ENCODE measurements at regions not wholly inside any gene's neighbourhood (a gene's known extent, or its start where the extent isn't known, plus 50 kb on each side); places are given as distances from the start of the nearest gene placed in this dataset.

DNA sequence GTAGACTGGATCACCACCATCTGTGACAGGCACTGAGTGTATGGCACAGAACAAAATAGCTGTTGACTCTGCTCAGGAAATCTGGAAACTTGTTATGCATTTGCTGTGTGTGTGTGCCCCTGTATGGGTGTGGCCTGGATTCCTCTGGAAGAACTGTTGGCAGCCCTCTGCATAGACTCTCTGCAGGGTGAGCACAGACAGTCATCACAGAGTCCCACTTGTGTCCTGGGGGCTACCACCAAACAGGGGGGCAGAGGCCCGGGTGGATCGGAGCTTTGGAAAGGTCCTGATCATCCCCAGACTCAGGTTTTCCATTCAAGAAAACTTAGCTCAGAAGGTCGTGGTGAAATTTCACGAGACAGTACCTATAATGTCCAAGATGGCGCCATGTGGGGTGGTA lies 258.6 kb downstream of the SOX11 start:
- Histone ChIP-seq H3K27me3 (no peaks in the 10 kb centered on the region), H3K36me3 (no peaks in the 10 kb centered on the region), H3K4me3 (no peak overlapping the region), H3K9me3 (no peaks in the 10 kb centered on the region), H3K4me1 (no peaks in the 10 kb centered on the region), H3K27ac (no peak overlapping the region)
- WGBS: 75% methylated on average over 5 of the region's 5 CpGs
- no peak for TF ChIP-seq EP300 (IDR thresholded peaks at IDR 0.05)
- TF ChIP-seq POLR2A (IDR thresholded peaks at IDR 0.05): no peak
- no peak for TF ChIP-seq CTCF (IDR thresholded peaks at IDR 0.05)
- TF ChIP-seq POLR2AphosphoS5 (IDR thresholded peaks at IDR 0.05): no peak
- DNase-seq (ENCODE audit: low spot score in 2 of 2): no peak

GRCh38 chr2:5951471-5951870 lies 259.3 kb downstream of the SOX11 start:
- Histone ChIP-seq H3K4me1 (no peaks in the 10 kb centered on the region), H3K9me3 (no peaks in the 10 kb centered on the region), H3K27ac (no peak overlapping the region), H3K4me3 (no peak overlapping the region), H3K27me3 (no peaks in the 10 kb centered on the region), H3K36me3 (no peaks in the 10 kb centered on the region)
- no peak for DNase-seq (ENCODE audit: low spot score in 2 of 2)
- TF ChIP-seq CTCF (IDR thresholded peaks at IDR 0.05) (no peak), POLR2AphosphoS5 (IDR thresholded peaks at IDR 0.05) (no peak), POLR2A (IDR thresholded peaks at IDR 0.05) (no peak), EP300 (IDR thresholded peaks at IDR 0.05) (no peak)
- 83% methylated on average over 1 of the region's 1 CpG for WGBS

DNA sequence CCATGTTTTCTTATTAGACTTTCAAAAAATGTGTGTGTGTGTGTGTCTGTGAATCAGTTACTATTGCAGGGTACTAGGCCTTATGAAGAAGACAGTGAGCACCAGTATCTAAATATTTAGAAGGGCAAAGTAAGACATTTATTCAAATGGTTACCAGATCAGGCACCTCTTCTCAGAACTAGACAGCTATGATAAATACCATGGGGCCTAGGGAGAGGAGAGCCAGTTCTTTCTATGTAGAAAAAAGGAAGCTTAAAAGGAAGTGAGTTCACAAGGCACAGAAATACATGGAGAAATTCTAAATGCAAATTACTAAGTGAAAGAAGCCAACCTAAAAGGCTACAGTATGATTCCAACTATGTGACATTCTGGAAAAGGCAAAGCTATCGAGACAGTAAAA lies 261.3 kb downstream of the SOX11 start:
- 63% methylated on average over 1 of the region's 1 CpG for WGBS
- Histone ChIP-seq H3K4me3 (no peak overlapping the region), H3K36me3 (no peaks in the 10 kb centered on the region), H3K27ac (no peak overlapping the region), H3K4me1 (no peaks in the 10 kb centered on the region), H3K9me3 (no peaks in the 10 kb centered on the region), H3K27me3 (no peaks in the 10 kb centered on the region)
- DNase-seq (ENCODE audit: low spot score in 2 of 2): no peak
- no peak for TF ChIP-seq POLR2AphosphoS5 (IDR thresholded peaks at IDR 0.05)
- TF ChIP-seq EP300 (IDR thresholded peaks at IDR 0.05): no peak
- no peak for TF ChIP-seq CTCF (IDR thresholded peaks at IDR 0.05)
- no peak for TF ChIP-seq POLR2A (IDR thresholded peaks at IDR 0.05)

- no peaks in the 10 kb centered on the region for H3K36me3 ChIP-seq
- no peak overlapping the region for H3K27ac ChIP-seq
- no peak for TF ChIP-seq POLR2AphosphoS5 (IDR thresholded peaks at IDR 0.05)
- no peak for TF ChIP-seq CTCF (IDR thresholded peaks at IDR 0.05)
- no peak for TF ChIP-seq POLR2A (IDR thresholded peaks at IDR 0.05)
- TF ChIP-seq EP300 (IDR thresholded peaks at IDR 0.05): no peak
Measured at GRCh38 chr2:5954509-5954908, 262.3 kb downstream of the SOX11 start.

GRCh38 chr2:5955921-5956320 lies 263.7 kb downstream of the SOX11 start:
- Histone ChIP-seq H3K27me3 (no peaks in the 10 kb centered on the region), H3K36me3 (no peaks in the 10 kb centered on the region), H3K9me3 (no peaks in the 10 kb centered on the region)

More at GRCh38 chr2:5954509-5954908, 262.3 kb downstream of the SOX11 start:
- H3K27me3 ChIP-seq: no peaks in the 10 kb centered on the region
- H3K4me3 ChIP-seq: no peak overlapping the region
- H3K4me1 ChIP-seq: no peaks in the 10 kb centered on the region
- no peaks in the 10 kb centered on the region for H3K9me3 ChIP-seq
- DNase-seq (ENCODE audit: low spot score in 2 of 2): no peak
- 72% methylated on average over 5 of the region's 5 CpGs for WGBS

More at GRCh38 chr2:5955921-5956320, 263.7 kb downstream of the SOX11 start:
- no peak overlapping the region for H3K4me3 ChIP-seq
- TF ChIP-seq POLR2AphosphoS5 (IDR thresholded peaks at IDR 0.05) (no peak), POLR2A (IDR thresholded peaks at IDR 0.05) (no peak), CTCF (IDR thresholded peaks at IDR 0.05) (no peak), EP300 (IDR thresholded peaks at IDR 0.05) (no peak)
- no peak for DNase-seq (ENCODE audit: low spot score in 2 of 2)
- H3K4me1 ChIP-seq: no peaks in the 10 kb centered on the region
- no peak overlapping the region for H3K27ac ChIP-seq
